ENCODE measurements at regions not wholly inside any gene's neighbourhood (a gene's known extent, or its start where the extent isn't known, plus 50 kb on each side); places are given as distances from the start of the nearest gene placed in this dataset.

DNA sequence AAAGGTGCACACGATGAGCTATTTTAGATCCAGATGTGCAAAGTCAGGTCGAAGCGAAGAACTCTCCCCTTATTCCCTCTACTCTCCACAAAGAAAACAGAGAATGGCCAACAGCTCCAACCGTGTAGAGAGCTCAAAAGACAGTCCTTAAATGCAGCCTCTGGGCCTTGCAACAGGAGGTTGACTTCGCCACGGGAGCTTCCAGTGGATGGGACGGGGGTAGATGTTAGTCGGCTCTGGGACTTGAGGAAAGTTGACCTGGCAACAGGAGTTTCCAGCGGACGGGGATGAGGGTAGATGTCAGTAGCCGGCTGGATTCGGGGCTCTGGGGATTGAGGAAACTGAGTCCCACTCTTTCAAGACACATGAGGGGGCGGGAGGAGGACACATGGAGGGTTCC, 450.4 kb downstream of the BRD1 start:
- no peak for DNase-seq

GRCh38 chr22:49373801-49374226, 453.9 kb downstream of the BRD1 start:
- no peak for DNase-seq

GRCh38 chr22:49373289-49373666, 454.4 kb downstream of the BRD1 start:
- DNase-seq: no peak

DNA sequence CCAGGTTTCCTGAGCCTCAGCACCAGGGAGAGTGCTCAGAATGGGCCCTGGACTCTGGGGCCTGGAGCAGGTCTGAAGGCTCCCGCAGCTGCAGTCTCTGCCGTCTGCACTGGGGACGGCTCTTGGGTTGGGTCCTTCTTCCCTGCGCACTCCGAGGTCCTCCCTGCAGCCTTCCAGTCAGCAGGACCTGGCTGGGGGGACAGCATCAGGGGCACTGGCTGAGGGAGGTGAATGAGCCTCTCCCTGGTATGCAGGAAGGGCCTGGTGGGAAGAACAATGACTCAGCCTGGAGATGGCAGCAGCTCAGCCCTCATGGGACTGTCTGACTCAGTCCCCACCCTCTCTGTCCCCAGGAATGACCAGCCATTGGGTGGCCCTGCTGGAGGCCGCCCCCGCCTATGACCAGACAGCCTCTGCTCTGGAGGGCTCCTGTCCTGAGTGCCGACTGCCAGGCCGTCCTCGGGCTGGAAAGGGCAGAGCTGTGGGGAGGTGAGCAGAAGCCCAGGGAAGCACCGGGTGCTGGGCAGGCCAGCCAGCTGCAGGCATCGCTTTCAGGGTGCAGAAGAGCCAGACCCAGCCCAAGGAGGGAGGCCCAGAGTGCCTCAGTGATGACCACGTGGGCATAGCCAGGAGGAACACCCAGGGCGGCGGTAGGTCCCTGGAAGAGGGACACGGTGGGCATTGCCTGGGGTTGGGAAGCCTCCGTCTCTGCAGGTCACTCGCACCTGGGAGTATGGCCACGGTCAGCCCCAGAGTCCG, 455.0 kb downstream of the BRD1 start:
- DNase-seq: peak; percentile 26 to 51

GRCh38 chr22:49372111-49372529, 455.6 kb downstream of the BRD1 start:
- no peak for DNase-seq

GRCh38 chr22:49371325-49372110, 456.2 kb downstream of the BRD1 start:
- no peak for DNase-seq

DNA sequence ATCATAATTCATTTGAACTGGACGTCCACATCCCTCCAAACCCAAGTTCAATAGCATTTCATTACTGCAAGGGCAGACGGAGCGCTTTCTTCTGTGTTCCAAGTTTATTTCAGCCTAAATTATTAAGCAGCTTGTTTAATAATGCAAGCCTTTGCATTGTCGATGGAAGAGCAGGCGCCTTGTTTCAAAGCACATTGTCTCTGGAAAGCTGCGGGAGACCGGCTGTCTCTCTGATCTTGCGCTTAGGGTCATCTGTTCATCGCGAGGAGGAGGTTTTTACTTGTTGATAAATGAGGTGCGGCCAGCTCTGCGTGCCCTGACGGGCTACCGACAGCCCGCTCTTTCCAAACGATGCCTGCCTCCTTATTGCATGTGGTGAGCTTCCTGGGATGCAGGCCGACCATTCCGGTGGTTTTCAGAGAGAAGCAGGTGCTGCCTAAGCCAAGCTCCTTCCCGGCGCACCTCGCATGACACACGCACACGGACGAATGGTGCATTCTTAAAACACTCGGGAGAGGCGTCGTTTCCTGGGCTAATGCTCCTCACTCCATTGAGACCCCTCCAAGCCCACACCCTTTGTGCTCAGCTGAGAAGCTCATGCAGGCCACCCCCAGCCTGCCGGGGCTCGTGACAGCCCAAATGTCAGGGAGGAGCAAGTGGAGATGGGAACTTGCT, 456.9 kb downstream of the BRD1 start:
- no peak for DNase-seq

GRCh38 chr22:49369726-49370626, 457.7 kb downstream of the BRD1 start:
- no peak for DNase-seq

DNA sequence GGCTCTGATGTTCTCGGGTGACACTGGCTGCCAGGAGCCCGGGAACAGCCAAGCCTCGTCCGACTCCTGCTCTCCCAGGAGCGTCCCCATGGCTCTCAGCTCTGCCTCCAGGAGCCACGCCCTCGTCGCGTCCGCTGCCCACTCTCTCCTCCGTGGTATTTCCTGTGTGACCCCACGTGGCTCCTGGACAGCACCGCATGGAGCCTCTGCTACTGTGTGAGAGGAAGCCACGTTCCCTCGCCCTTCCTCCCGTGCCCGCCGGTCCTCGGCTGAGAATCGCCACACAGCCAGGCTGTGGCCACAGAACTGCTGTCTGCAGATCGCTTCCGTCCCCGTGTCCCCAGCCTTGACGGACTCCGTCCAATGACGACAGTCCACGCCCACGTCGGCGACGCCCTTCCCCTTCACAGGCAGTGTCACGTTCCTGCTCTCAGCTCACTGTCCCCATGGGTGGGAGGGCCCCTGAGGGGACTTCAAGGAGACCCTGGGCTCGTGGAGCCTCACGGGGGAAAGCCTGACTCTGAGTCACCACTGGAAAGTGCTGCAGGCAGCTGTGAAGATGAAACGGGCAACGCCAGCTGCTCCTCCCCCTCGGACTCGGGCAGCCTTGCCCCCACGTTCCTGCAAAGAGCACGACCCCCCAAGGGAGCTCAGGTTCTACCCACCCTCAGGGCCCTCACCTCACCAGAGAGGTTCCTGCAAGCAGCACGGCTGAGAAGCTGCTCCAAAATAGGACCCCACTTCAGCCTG, 458.5 kb downstream of the BRD1 start:
- peak; percentile 12 to 24 for DNase-seq

DNA sequence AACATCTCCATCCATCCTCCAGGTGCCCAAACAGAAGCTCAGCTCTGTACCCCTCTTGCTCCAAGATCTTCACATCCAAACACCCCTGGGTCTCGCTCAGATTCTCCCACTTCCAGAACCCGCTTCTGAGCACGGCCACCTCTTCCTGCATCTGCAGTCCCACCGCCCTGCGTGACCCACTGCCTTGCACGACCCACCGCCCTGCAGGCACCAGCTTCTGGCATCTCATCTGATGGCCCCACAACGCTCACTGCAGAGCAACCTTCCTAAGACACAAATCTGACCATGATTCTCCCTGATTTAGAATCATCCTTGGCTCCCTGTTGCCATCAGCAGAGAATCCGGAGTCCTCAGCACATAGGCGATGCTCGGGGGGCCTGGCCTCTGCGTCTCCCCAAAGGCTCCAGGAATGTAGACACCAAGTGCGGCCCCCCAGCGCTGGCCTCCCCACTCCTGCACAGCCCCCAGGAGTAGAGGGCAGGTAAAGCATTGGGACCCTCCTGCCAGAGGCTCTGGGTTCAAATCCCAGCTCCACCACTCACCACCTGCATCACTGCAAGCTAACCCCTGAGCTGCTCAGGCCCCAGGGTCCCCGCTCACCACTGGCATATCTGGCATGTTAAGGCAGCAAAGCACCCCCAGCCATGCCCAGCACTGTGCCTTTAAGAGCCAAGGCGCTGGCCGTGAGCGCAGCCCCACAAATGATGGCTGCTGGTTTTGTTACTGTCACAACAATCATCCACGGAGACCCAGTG, 459.3 kb downstream of the BRD1 start:
- no peak for DNase-seq

GRCh38 chr22:49367041-49367697, 460.5 kb downstream of the BRD1 start:
- DNase-seq: no peak

GRCh38 chr22:49366437-49366836, 461.2 kb downstream of the BRD1 start:
- no peak for DNase-seq

GRCh38 chr22:49365910-49366309, 461.8 kb downstream of the BRD1 start:
- DNase-seq: no peak

- no peak for DNase-seq
These were observed 462.4 kb downstream of the BRD1 start for GRCh38 chr22:49365191-49365837.

DNA sequence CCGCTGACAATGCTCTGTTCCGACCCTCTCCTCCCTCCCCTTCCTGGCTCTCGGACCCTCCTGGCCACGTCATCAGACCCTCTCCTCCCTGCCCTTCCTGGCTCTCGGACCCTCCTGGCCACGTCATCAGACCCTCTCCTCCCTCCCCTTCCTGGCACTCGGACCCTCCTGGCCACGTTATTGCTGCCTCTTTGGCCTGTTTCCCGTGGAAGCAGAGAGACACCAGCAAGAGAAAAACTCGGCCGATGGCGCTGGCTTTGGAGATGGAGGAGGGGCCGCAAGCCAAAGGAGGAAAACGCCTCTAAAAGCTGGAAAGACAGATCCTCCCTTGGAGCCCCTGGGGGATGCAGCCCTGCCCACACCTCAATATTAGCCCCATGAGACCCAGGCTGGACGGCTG, 463.3 kb downstream of the BRD1 start:
- no peak for DNase-seq

DNA sequence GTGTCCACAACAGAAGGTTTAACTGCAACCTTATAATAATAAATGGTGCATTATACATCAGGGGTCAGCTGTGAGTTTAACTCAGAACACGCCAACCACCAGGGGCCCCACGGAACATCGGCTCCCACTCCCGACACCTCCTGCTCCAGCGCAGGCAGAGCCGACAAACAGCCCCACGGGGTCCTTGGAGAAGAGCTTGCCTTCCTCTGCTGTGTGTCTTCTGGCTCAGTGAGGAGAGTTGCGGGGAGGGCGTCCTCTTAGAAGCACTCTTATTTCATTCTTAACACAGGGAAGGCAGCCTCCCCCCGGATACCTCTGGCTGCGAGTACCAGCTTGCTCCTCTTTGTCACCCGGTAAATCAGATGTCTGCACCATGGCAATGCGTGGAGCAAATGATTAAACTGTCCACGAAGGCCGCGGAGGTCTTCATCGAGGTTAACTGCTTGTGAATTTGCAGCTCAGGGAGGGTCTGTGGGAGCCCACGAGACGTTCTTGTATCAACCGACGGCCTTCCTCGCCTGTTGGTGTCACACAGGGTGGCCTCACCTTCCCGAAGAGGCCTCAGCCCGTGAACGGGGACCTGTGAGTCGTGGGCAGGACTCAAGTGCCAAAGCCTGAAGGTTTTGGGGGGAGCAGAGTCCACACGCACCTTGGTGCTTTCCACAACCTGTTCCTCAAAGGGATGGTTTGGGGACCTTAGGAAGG, 464.0 kb downstream of the BRD1 start:
- DNase-seq: no peak

- DNase-seq: no peak
These were observed 465.3 kb downstream of the BRD1 start for GRCh38 chr22:49362211-49362839.

- no peak for DNase-seq
These were observed 466.5 kb downstream of the BRD1 start for GRCh38 chr22:49361164-49361563.

DNA sequence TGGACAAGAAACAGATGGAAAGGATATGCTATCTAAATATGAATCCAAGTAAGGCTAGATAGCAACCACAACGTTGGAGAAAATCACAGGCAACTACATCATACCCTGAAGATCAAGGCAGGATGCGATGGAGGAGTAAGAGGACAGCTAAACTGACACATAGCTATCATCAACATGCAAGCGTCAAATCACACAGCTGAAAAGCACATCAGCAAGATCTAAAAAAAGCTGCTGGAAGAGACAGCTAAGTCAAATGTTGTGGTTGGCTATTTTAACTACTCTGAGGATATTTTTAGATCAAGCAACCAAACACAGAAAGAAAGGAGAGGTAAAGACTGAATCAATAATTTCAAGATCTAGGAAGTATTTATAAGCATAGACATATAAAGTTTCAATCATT, 466.9 kb downstream of the BRD1 start:
- no peak for DNase-seq

Data from inflammatory macrophage treated with lipopolysaccharide for 1 hour (primary cell).